ENCODE measurements at regions not wholly inside any gene's neighbourhood (a gene's known extent, or its start where the extent isn't known, plus 50 kb on each side); places are given as distances from the start of the nearest gene placed in this dataset.

DNA sequence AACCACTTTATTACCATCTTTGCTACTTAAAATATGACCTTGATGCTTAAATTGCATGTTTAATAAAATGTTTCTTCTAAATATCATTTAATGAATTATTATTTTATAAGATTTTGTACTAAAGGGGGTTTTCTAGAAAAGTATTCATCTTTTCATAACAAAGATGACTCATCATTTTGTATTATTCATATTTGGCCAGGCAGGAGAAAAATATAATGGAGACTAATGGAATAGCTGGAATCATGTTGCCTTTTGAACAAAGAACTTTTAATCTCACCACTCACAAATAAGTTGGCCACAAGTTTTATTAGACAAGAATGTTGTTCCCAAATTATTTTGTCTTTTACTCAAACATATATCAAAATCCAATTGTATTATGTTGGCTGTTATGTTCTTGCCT, 882.4 kb downstream of the DSC3 start:
- Histone ChIP-seq H2AK5ac (ENCODE audit: low read length) (no peak overlapping the region), H3K9ac (ENCODE audit: low read length) (no peak overlapping the region), H2BK12ac (ENCODE audit: low read length) (no peak overlapping the region), H3K18ac (ENCODE audit: low read length) (no peak overlapping the region), H2AFZ (ENCODE audit: insufficient read depth, low read length, poor library complexity) (no peak overlapping the region), H2BK120ac (ENCODE audit: insufficient read depth, low read length, poor library complexity) (no peak overlapping the region), H4K91ac (ENCODE audit: low read depth, low read length) (no peak overlapping the region), H3K36me3 (ENCODE audit: control insufficient read depth in 1 of 2, insufficient read depth in 2 of 2, low read length in 2 of 2) (no peaks in the 10 kb centered on the region), H3K23ac (ENCODE audit: low read length) (no peak overlapping the region), H4K8ac (ENCODE audit: low read depth, low read length) (no peak overlapping the region), H3K4me3 (ENCODE audit: low read depth, low read length) (no peak overlapping the region), H3K4me2 (ENCODE audit: low read length) (no peak overlapping the region), H3K4me1 (ENCODE audit: control insufficient read depth in 1 of 2, insufficient read depth in 2 of 2, low read length in 2 of 2) (no peaks in the 10 kb centered on the region), H4K12ac (ENCODE audit: low read depth, low read length) (no peak overlapping the region), H3K14ac (ENCODE audit: low read length) (no peak overlapping the region), H3K27ac (ENCODE audit: low read depth, low read length) (no peak overlapping the region), H3K4ac (ENCODE audit: low read depth, low read length) (no peak overlapping the region), H3K9me3 (ENCODE audit: insufficient read depth, low read depth, low read length) (no peaks in the 10 kb centered on the region), H3K79me1 (ENCODE audit: low read length) (no peaks in the 10 kb centered on the region), H2BK5ac (ENCODE audit: low read depth, low read length, poor library complexity) (no peak overlapping the region), H3K79me2 (ENCODE audit: control insufficient read depth, insufficient read depth, low read length, poor library complexity) (no peaks in the 10 kb centered on the region), H3K27me3 (ENCODE audit: insufficient read depth, low read length) (no peaks in the 10 kb centered on the region)
- no peak for DNase-seq

GRCh38 chr18:30150586-30151250, 891.8 kb downstream of the DSC3 start:
- H2BK5ac ChIP-seq (ENCODE audit: low read depth, low read length, poor library complexity) = no peak overlapping the region
- no peak overlapping the region for H4K12ac ChIP-seq (ENCODE audit: low read depth, low read length)
- H3K9ac ChIP-seq (ENCODE audit: low read length) = no peak overlapping the region
- no peak overlapping the region for H2AK5ac ChIP-seq (ENCODE audit: low read length)
- H3K4ac ChIP-seq (ENCODE audit: low read depth, low read length) = no peak overlapping the region
- H4K8ac ChIP-seq (ENCODE audit: low read depth, low read length) = no peak overlapping the region
- H3K4me3 ChIP-seq (ENCODE audit: low read depth, low read length) = no peak overlapping the region
- H3K27ac ChIP-seq (ENCODE audit: low read depth, low read length) = no peak overlapping the region
- no peaks in the 10 kb centered on the region for H3K36me3 ChIP-seq (ENCODE audit: control insufficient read depth in 1 of 2, insufficient read depth in 2 of 2, low read length in 2 of 2)
- no peak for DNase-seq
- no peaks in the 10 kb centered on the region for H3K4me1 ChIP-seq (ENCODE audit: control insufficient read depth in 1 of 2, insufficient read depth in 2 of 2, low read length in 2 of 2)
- WGBS (ENCODE audit: extremely low coverage, insufficient coverage, insufficient read length) = no CpG with 5 or more reads among the region's 2 CpGs
- H3K14ac ChIP-seq (ENCODE audit: low read length) = no peak overlapping the region
- H2BK120ac ChIP-seq (ENCODE audit: insufficient read depth, low read length, poor library complexity) = no peak overlapping the region
- no peak overlapping the region for H3K4me2 ChIP-seq (ENCODE audit: low read length)
- H3K79me1 ChIP-seq (ENCODE audit: low read length) = no peaks in the 10 kb centered on the region
- H2BK12ac ChIP-seq (ENCODE audit: low read length) = no peak overlapping the region
- no peaks in the 10 kb centered on the region for H3K27me3 ChIP-seq (ENCODE audit: insufficient read depth, low read length)
- no peak overlapping the region for H3K23ac ChIP-seq (ENCODE audit: low read length)
- H3K18ac ChIP-seq (ENCODE audit: low read length) = no peak overlapping the region
- H3K79me2 ChIP-seq (ENCODE audit: control insufficient read depth, insufficient read depth, low read length, poor library complexity) = no peaks in the 10 kb centered on the region
- no peaks in the 10 kb centered on the region for H3K9me3 ChIP-seq (ENCODE audit: insufficient read depth, low read depth, low read length)
- no peak overlapping the region for H2AFZ ChIP-seq (ENCODE audit: insufficient read depth, low read length, poor library complexity)
- no peak overlapping the region for H4K91ac ChIP-seq (ENCODE audit: low read depth, low read length)

DNA sequence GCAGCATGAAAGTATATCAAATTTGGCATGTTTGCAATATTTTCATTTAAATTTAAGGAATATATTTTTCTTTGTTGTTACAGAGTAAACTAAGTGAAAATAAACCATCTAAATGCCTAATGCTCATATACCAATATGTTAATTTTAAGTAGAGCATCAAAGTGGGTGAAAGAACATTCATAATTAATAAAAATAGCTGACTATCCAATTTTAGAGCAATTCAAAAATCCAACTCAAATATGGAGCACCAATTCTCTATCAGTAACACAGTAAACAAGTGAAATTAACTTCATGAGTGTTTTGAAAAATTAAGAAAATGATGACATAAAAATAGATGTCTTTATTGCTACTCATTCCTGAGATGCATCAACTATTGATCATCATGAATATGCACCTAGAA, 893.0 kb downstream of the DSC3 start:
- Histone ChIP-seq H3K9ac (ENCODE audit: low read length) (no peak overlapping the region), H4K12ac (ENCODE audit: low read depth, low read length) (no peak overlapping the region), H3K4me1 (ENCODE audit: control insufficient read depth in 1 of 2, insufficient read depth in 2 of 2, low read length in 2 of 2) (no peaks in the 10 kb centered on the region), H3K4ac (ENCODE audit: low read depth, low read length) (no peak overlapping the region), H2BK12ac (ENCODE audit: low read length) (no peak overlapping the region), H3K27me3 (ENCODE audit: insufficient read depth, low read length) (no peaks in the 10 kb centered on the region), H4K8ac (ENCODE audit: low read depth, low read length) (no peak overlapping the region), H3K4me3 (ENCODE audit: low read depth, low read length) (no peak overlapping the region), H2AFZ (ENCODE audit: insufficient read depth, low read length, poor library complexity) (no peak overlapping the region), H3K79me1 (ENCODE audit: low read length) (no peaks in the 10 kb centered on the region), H3K79me2 (ENCODE audit: control insufficient read depth, insufficient read depth, low read length, poor library complexity) (no peaks in the 10 kb centered on the region), H3K23ac (ENCODE audit: low read length) (no peak overlapping the region), H2AK5ac (ENCODE audit: low read length) (no peak overlapping the region), H3K14ac (ENCODE audit: low read length) (no peak overlapping the region), H3K27ac (ENCODE audit: low read depth, low read length) (no peak overlapping the region), H3K36me3 (ENCODE audit: control insufficient read depth in 1 of 2, insufficient read depth in 2 of 2, low read length in 2 of 2) (no peaks in the 10 kb centered on the region), H3K4me2 (ENCODE audit: low read length) (no peak overlapping the region), H3K9me3 (ENCODE audit: insufficient read depth, low read depth, low read length) (no peaks in the 10 kb centered on the region), H4K91ac (ENCODE audit: low read depth, low read length) (no peak overlapping the region), H2BK5ac (ENCODE audit: low read depth, low read length, poor library complexity) (no peak overlapping the region), H3K18ac (ENCODE audit: low read length) (no peak overlapping the region), H2BK120ac (ENCODE audit: insufficient read depth, low read length, poor library complexity) (no peak overlapping the region)
- DNase-seq = no peak

- H2BK120ac ChIP-seq (ENCODE audit: insufficient read depth, low read length, poor library complexity) = no peak overlapping the region
- no peak overlapping the region for H2AFZ ChIP-seq (ENCODE audit: insufficient read depth, low read length, poor library complexity)
- no peak overlapping the region for H4K12ac ChIP-seq (ENCODE audit: low read depth, low read length)
- H3K9me3 ChIP-seq (ENCODE audit: insufficient read depth, low read depth, low read length) = peaks cover 1% of the 10 kb centered on the region
- no peak overlapping the region for H3K4me3 ChIP-seq (ENCODE audit: low read depth, low read length)
- H3K14ac ChIP-seq (ENCODE audit: low read length) = no peak overlapping the region
- no CpG with 5 or more reads among the region's 5 CpGs for WGBS (ENCODE audit: extremely low coverage, insufficient coverage, insufficient read length)
- no peak overlapping the region for H2AK5ac ChIP-seq (ENCODE audit: low read length)
- no peaks in the 10 kb centered on the region for H3K79me1 ChIP-seq (ENCODE audit: low read length)
- no peak overlapping the region for H3K27ac ChIP-seq (ENCODE audit: low read depth, low read length)
- no peaks in the 10 kb centered on the region for H3K27me3 ChIP-seq (ENCODE audit: insufficient read depth, low read length)
- no peak overlapping the region for H3K4me2 ChIP-seq (ENCODE audit: low read length)
- no peak overlapping the region for H2BK5ac ChIP-seq (ENCODE audit: low read depth, low read length, poor library complexity)
- H3K9ac ChIP-seq (ENCODE audit: low read length) = no peak overlapping the region
- no peaks in the 10 kb centered on the region for H3K4me1 ChIP-seq (ENCODE audit: control insufficient read depth in 1 of 2, insufficient read depth in 2 of 2, low read length in 2 of 2)
- H4K91ac ChIP-seq (ENCODE audit: low read depth, low read length) = no peak overlapping the region
- no peak overlapping the region for H3K18ac ChIP-seq (ENCODE audit: low read length)
- H2BK12ac ChIP-seq (ENCODE audit: low read length) = no peak overlapping the region
- no peak for DNase-seq
- no peak overlapping the region for H4K8ac ChIP-seq (ENCODE audit: low read depth, low read length)
- peaks cover 0 to 1% of the 10 kb centered on the region in 2 experiments for H3K36me3 ChIP-seq (ENCODE audit: control insufficient read depth in 1 of 2, insufficient read depth in 2 of 2, low read length in 2 of 2)
- no peak overlapping the region for H3K4ac ChIP-seq (ENCODE audit: low read depth, low read length)
- H3K23ac ChIP-seq (ENCODE audit: low read length) = no peak overlapping the region
- no peaks in the 10 kb centered on the region for H3K79me2 ChIP-seq (ENCODE audit: control insufficient read depth, insufficient read depth, low read length, poor library complexity)
These were observed 899.7 kb downstream of the DSC3 start for GRCh38 chr18:30142870-30143269.
